HG02885 (cell line): ENCODE measurements at regions not wholly inside any gene's neighbourhood (a gene's known extent, or its start where the extent isn't known, plus 50 kb on each side); places are given as distances from the start of the nearest gene placed in this dataset.

Source experiments
- ATAC-seq: cut with Tn5 transposase; IDR thresholded peaks from one replicate; pipeline ENCODE4 v1.9.1; 2021; ENCODE audit warnings: mild to moderate bottlenecking; ENCODE audit not compliant: unreplicated experiment, poor library complexity

DNA sequence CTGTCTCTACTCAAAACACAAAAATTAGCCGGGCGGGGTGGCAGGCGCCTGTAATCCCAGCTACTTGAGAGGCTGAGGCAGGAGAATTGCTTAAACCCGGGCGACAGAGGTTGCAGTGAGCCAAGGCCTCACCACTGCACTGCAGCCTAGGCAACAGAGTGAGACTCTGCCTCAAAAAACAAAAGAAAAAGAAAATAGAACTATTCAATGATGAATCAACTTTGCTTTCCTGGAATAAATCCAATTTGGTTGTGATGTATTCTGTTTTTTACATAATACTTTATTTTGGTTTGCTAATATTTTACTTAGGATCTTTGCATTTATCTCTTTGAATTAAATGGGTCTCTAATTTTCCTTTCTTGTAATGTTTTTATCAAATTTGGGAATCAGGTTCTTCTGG is 86.3 kb upstream of the MBOAT2 start:
- no peak for ATAC-seq

DNA sequence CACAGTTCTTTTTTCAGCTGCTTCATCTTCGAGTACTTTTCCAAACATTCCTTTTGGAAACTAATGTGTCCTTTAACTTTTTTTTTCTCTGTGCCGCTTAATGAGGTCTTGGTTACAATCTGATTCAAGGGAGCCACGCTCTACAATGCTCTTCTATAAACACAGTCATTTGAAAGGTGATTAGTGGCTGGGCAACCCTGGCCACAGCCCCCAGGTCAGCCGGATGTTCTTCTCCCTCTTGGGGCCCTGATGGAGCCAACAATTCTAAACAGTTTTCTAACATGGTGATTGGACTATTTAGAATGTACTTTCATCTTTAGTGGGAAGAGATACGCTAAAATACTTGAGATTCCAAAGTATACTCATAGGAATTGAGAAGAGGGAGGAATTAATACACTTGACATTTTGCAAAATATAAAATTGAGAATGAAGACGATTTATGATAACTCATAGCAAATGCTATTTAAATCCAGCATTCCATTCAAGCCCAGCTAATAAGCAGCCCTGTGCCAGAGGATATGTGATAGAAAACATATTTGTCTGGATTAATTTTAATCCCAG is 83.7 kb upstream of the MBOAT2 start:
- ATAC-seq, result no peak

DNA sequence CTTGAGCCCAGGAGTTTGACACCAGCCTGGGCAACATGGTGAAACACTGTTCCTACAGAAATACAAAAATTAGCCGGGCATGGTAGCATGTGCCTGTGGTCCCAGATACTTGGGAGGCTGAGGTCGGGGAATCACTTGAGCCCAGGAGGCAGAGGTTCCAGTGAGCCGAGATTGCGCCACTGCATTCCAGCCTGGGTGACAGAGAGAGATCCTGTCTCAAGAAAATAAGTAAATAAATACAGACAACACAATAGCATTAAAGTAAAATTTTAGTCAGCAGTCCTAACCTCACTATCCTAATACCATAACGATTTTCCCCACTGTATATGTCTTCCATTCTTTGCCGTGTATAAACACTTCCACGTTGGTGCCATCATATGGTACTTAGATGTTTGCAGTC is 83.0 kb upstream of the MBOAT2 start:
- ATAC-seq, result no peak

DNA sequence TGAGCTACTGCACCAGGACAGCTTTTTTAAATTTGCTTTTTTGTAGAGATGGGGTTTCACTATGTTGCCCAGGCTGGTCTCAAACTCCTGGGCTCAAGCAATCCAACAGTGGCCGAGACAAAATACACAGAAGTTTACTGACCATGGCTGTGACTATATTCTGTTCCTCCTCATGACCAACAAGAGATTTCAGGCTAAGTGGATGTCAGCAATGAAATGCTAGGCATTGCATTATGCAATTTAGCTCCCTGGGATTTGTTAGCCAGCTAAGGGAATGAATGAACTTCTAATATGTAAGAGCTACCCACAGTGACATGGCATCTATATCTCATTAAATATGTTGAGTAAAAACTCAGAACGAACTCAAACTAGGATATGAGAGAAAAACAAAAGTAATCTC is 81.9 kb upstream of the MBOAT2 start:
- no peak for ATAC-seq

GRCh38 chr2:9083287-9083686 is 79.8 kb upstream of the MBOAT2 start:
- ATAC-seq, result no peak

DNA sequence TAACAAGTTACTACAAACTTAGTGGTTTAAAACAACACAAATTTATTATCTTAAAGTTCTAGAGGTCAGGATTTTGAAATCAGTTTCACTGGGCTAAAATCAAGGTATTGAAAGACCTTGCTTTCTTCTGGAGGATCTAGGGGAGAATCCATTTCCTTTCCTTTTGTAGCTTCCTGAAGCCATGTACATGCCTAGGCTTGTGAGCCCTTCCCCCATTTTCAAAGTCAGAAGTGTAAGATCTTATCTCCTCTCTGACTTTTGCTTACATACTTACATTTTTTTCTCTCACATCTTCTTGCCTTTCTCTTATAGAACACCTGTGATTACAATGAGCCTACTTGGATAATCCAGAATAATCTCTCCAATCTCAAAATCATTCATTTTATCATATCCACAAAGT is 78.7 kb upstream of the MBOAT2 start:
- no peak for ATAC-seq

GRCh38 chr2:9081750-9082149 is 78.3 kb upstream of the MBOAT2 start:
- no peak for ATAC-seq

DNA sequence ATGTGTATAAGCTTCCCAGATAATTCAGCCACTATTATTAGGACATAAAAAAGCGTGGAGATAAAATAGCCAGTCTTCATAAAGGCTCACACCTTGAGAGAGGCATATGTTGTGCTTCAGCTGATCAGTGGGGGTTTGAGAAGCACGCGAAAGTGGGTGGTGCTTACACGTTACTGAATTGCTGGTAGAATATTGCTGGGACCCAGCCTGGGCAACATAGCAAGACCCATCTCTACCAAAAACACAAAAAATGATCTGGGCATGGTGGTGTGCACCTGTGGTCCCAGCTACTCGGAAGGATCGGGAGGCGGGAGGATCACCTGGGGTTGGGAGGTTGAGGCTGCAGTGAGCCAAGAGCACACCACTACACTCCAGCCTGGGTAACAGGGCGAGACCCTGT is 74.9 kb upstream of the MBOAT2 start:
- ATAC-seq, result no peak

- no peak for ATAC-seq
Observed at GRCh38 chr2:9077691-9078090, 74.2 kb upstream of the MBOAT2 start.

GRCh38 chr2:9076755-9077154 is 73.3 kb upstream of the MBOAT2 start:
- ATAC-seq, result no peak

DNA sequence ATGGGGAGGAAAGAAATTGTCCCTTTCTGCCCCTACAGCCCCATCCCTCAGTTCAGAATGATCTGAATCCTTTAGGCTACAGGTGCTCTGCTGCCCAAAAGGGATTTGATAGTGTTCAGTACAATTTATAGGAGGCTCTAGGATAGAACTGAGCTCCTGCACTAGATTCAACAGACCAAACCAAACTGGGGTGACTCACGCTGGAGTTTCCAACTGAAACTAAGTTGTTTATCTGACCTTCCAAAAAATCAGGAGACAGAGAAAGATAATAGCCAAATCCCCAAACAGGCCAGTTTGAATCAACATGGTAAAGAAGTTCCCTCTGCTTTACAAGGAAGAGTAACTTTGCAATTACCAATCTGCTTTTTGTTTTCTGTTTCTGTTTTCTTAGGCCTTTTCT is 72.7 kb upstream of the MBOAT2 start:
- no peak for ATAC-seq

GRCh38 chr2:9074930-9075329 is 71.4 kb upstream of the MBOAT2 start:
- ATAC-seq, result no peak

DNA sequence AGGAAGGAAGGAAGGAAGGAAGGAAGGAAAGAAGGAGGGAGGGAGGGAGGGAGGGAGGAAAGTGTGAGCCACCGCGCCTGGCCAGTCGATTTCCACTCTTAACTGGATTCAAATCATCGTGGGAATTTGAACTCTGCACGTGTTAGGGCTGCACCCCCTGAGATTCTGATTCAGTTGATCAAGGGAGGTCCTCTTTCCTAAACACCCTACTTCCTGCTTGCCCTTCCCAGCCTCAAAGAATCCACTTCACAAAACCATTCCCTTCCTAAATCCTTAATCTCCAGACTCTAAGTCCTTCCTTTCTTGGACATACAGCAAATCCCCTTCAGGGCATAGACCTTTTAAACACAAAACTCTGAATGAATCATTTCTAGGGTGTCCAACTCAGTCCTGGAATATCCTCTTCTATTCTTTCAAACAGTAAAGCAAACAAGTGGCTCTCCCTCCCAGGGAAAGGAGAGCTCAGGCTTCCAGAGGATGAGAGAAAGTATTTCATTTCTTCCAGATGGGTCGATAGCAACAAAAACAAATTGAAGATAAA is 68.2 kb upstream of the MBOAT2 start:
- no peak for ATAC-seq

GRCh38 chr2:9071032-9071431 is 67.5 kb upstream of the MBOAT2 start:
- no peak for ATAC-seq

DNA sequence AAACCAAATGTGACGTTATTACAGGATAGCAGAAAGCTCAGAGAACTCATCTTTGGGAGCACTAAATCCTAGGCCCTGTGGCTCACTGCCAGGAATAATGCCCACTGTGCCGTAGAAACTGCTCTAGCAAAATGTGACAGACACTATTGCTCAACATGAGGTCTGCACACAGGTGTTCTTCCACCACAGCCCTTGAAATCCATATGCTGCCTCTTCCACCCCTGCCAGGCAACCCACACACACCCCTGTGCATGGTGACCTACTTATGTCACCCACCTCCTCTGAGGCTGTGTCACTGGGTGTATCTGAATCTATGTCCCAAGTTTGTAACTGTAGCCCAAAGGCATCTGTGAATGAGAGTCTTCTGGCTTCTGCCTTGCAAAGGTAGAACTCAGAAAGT is 66.1 kb upstream of the MBOAT2 start:
- ATAC-seq, result no peak

- ATAC-seq, result no peak
Observed at GRCh38 chr2:9065901-9066300, 62.4 kb upstream of the MBOAT2 start.

GRCh38 chr2:9063023-9063606 is 59.6 kb upstream of the MBOAT2 start:
- no peak for ATAC-seq

DNA sequence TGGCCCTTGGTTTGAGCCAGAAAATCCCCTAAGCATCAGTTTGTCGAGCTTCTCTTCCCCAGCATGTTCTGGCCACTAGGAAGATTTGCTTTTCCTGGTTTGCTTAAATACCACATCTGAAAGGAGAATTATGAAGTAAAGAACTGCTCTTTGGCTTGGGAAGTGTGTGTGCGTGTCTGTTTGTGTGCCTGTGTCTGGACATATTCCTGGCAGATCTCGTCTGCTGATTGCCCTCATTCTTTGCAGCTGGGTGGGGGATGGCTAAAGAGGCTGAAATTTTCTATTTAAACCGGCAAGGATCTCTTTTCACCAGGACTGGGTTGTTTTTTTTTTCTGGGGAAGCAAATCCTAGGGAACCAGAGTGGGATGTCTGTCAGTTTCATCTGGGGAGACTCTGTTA is 57.3 kb upstream of the MBOAT2 start:
- ATAC-seq, result no peak

- no peak for ATAC-seq
Observed at GRCh38 chr2:9057939-9058761, 54.7 kb upstream of the MBOAT2 start.

- ATAC-seq, result no peak
Observed at GRCh38 chr2:9055471-9055870, 52.0 kb upstream of the MBOAT2 start.

DNA sequence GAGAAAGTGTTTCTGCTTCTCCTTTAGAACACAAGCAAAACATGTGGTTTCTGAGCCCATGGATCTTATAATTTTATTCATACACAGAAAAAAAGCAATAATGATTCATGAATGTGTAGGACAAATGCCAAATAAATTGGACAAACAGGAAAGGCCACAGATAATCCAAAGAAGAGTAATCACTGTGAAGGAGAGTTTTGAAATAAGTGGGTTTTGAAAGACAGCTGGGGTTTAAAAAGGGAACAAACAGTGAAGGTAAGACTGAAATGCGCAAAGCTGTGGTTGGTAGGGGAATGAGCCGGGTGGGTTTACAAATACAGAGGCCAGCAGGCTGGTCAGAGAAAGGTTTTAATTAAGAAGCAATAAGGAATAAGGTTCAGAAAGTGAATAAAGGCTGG is 50.0 kb upstream of the MBOAT2 start:
- ATAC-seq, result no peak
